Common myeloid progenitor, CD34-positive (primary cell): ENCODE measurements at regions not wholly inside any gene's neighbourhood (a gene's known extent, or its start where the extent isn't known, plus 50 kb on each side); places are given as distances from the start of the nearest gene placed in this dataset.

ENCODE experiments used
- CTCF ChIA-PET: fragments of 350-600 bp; sonication (Branson Sonifier 250); formaldehyde crosslinking; loops from one replicate; lab custom pipeline; 2021; ENCODE audit warnings: antibody characterized with exemption; lab: Charles Lee
- POLR2A ChIA-PET: fragments of 350-600 bp; sonication (Branson Sonifier 250); formaldehyde crosslinking; loops from one replicate; lab custom pipeline; 2021; ENCODE audit warnings: antibody characterized with exemption; lab: Charles Lee
- DNase-seq, 3 donors: peaks; one replicate each; pipeline versions ENCODE4 v3.0.0 to v3.0.0-alpha.2; 2013
- H3K27ac ChIP-seq, 2 experiments: 1 replicate in 1 of 2; 2 replicates in 1 of 2; pipeline ENCODE4 v1.7.0; 2013; ENCODE audit warnings: inconsistent platforms in 2 of 2, low read length in 2 of 2, mild to moderate bottlenecking in 2 of 2, low read depth in 1 of 2, moderate library complexity in 1 of 2; ENCODE audit not compliant: severe bottlenecking in 2 of 2, insufficient read depth in 1 of 2, poor library complexity in 1 of 2
- H3K27me3 ChIP-seq, 5 experiments: replicated peaks in 2 of 5; 1 replicate in 3 of 5; 2 replicates in 2 of 5; pipeline versions ENCODE4 v1.6.1 to v1.7.0; 2013; ENCODE audit warnings: low read length in 4 of 5, mild to moderate bottlenecking in 2 of 5, moderate library complexity in 2 of 5, inconsistent platforms in 1 of 5; ENCODE audit not compliant: insufficient read depth in 5 of 5, control insufficient read depth in 4 of 5
- H3K36me3 ChIP-seq, 4 experiments: 1 replicate in 2 of 4; 2 replicates in 2 of 4; pipeline versions ENCODE4 v1.6.1 to v1.7.0; 2013; ENCODE audit warnings: low read length in 3 of 4, control low read depth in 1 of 4, mild to moderate bottlenecking in 1 of 4; ENCODE audit not compliant: control insufficient read depth in 4 of 4, insufficient read depth in 4 of 4
- H3K4me1 ChIP-seq, 4 experiments: 1 replicate in 3 of 4; 2 replicates in 1 of 4; pipeline versions ENCODE4 v1.6.1 to v1.7.1; 2013; ENCODE audit warnings: low read length in 3 of 4, mild to moderate bottlenecking in 3 of 4, control low read depth in 1 of 4, inconsistent platforms in 1 of 4, moderate library complexity in 1 of 4; ENCODE audit not compliant: control insufficient read depth in 4 of 4, insufficient read depth in 4 of 4; ENCODE audit errors: control extremely low read depth in 1 of 4
- H3K4me3 ChIP-seq, 7 experiments: 1 replicate in 4 of 7; 2 replicates in 3 of 7; pipeline versions ENCODE4 v1.5.1 to v1.7.0; 2013; ENCODE audit warnings: mild to moderate bottlenecking in 7 of 7, low read length in 6 of 7, moderate library complexity in 6 of 7, inconsistent platforms in 2 of 7, low read depth in 2 of 7, control low read depth in 1 of 7; ENCODE audit not compliant: insufficient read depth in 4 of 7, control insufficient read depth in 1 of 7; ENCODE audit errors: extremely low read depth in 1 of 7
- H3K9me3 ChIP-seq, 5 experiments: 1 replicate in 4 of 5; 2 replicates in 1 of 5; pipeline versions ENCODE4 v1.6.1 to v1.7.1; 2013; ENCODE audit warnings: low read length in 4 of 5, mild to moderate bottlenecking in 2 of 5, inconsistent platforms in 1 of 5, low read depth in 1 of 5, moderate library complexity in 1 of 5; ENCODE audit not compliant: control insufficient read depth in 4 of 5, insufficient read depth in 2 of 5; ENCODE audit errors: control extremely low read depth in 1 of 5
- WGBS: methylation state at CpG from one replicate; pipeline ENCODE4 v1.1.5; 2013; ENCODE audit not compliant: insufficient coverage; 5-methylcytosine and 5-hydroxymethylcytosine counted together

- Histone ChIP-seq H3K27me3 (no peaks in the 10 kb centered on the region), H3K36me3 (no peaks in the 10 kb centered on the region), H3K4me3 (no peak overlapping the region), H3K4me1 (peaks cover 0 to 4% (median 0%) of the 10 kb centered on the region in 4 experiments), H3K27ac (no peak overlapping the region), H3K9me3 (peaks cover 0 to 2% (median 0%) of the 10 kb centered on the region in 5 experiments)
- DNase-seq: peak in 1 of 3 donors; percentile 19
- WGBS: 96% methylated on average over 3 of the region's 3 CpGs
- CTCF ChIA-PET: no interaction called here
- POLR2A ChIA-PET: no interaction called here
Measured at GRCh38 chr3:188036375-188037194, 117.4 kb upstream of the LPP start.

DNA sequence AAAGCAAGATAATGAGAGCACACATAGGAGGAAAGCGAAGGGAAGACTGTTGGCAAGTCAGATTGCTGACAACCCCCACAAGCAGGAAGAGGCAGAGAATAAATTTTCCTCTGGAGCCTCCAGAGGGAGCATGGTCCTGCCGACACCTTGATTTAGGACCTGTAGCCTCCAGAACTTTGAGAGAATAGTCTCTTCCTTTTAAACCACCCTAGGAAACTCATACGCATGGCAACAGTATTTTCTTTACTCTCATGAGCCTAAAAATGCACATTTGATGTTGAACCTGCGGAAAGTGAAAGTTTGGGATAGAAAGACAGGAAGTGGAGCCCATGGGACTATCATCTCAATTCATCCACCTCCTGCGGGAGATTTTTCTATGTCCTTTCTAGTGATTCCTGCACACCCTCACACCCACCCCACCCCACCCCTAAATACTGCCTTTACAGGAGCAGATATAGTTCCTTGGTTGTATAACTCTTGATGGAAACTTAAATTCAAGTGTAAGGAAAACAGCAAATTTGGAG, 116.7 kb upstream of the LPP start:
- CTCF ChIA-PET: no interaction called here

GRCh38 chr3:188037965-188038581, 115.9 kb upstream of the LPP start:
- ChIA-PET POLR2A (interaction anchor here (0.5 kb wide), 1 partner anchor 731 kb away, joined by 3 read pairs; no protein-coding TSS in a partner anchor), CTCF (no interaction called here)
- Histone ChIP-seq H3K9me3 (peaks cover 0 to 2% (median 0%) of the 10 kb centered on the region in 5 experiments), H3K4me1 (peaks cover 0 to 4% (median 0%) of the 10 kb centered on the region in 4 experiments), H3K36me3 (no peaks in the 10 kb centered on the region), H3K27me3 (no peaks in the 10 kb centered on the region), H3K27ac (no peak overlapping the region), H3K4me3 (no peak overlapping the region)
- 100% methylated on average over 1 of the region's 6 CpGs for WGBS
- DNase-seq: no peak

More for the DNA sequence above, 116.7 kb upstream of the LPP start:
- Histone ChIP-seq H3K4me3 (no peak overlapping the region), H3K27ac (no peak overlapping the region), H3K36me3 (no peaks in the 10 kb centered on the region), H3K9me3 (peaks cover 0 to 2% (median 0%) of the 10 kb centered on the region in 5 experiments), H3K4me1 (peaks cover 0 to 4% (median 0%) of the 10 kb centered on the region in 4 experiments), H3K27me3 (no peaks in the 10 kb centered on the region)
- no peak for DNase-seq
- WGBS: 48% methylated on average over 2 of the region's 5 CpGs
- POLR2A ChIA-PET: no interaction called here

DNA sequence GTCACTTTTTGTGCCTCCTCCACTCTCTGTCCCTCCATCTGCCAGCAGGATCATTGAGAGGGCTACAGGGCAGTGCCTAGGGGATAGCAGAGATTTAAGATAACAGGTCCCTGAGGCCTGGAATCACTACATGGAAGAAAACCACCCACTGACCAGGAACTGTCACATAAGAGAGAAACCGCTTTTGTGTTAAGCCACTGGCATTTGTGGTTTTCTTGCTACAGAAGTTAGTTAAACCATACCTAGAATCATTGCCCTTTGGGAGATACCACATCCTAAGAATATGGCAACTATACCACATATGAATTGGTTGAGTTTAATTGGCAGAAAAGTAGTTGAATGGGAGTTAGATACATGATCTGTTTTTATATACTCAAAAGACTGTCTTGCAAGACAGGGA, 112.8 kb upstream of the LPP start:
- ChIA-PET CTCF (no interaction called here), POLR2A (no interaction called here)
- no peak for DNase-seq
- Histone ChIP-seq H3K9me3 (no peaks in the 10 kb centered on the region), H3K27ac (no peak overlapping the region), H3K4me1 (peaks cover 0 to 4% (median 0%) of the 10 kb centered on the region in 4 experiments), H3K27me3 (no peaks in the 10 kb centered on the region), H3K4me3 (no peak overlapping the region), H3K36me3 (no peaks in the 10 kb centered on the region)
- WGBS: no CpG with 5 or more reads among the region's 1 CpG

DNA sequence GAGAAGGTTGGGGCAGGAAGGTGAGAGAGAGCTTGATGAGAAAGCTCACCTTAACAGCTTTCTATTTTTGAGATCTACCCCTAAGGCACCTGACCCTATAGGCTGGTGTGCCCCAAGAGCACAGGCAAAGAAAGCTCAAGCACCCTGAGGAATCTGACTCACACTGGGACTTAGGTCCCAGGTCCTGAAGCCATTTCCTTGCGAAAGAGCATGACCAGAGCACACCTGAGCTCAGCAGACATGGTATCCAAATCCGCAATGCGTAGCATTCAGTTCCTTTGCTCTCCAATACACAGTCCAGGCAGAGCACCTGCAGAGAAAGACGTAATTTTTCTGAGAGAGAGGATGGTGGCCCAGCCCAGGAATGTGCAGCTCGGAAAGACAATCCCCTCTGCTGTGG, 112.1 kb upstream of the LPP start:
- 98% methylated on average over 5 of the region's 5 CpGs for WGBS
- H3K4me3 ChIP-seq: no peak overlapping the region
- no peaks in the 10 kb centered on the region for H3K36me3 ChIP-seq
- no peaks in the 10 kb centered on the region for H3K27me3 ChIP-seq
- CTCF ChIA-PET: interaction anchor here (1.1 kb wide), 1 partner anchor 24 kb away, joined by 4 read pairs; no protein-coding TSS in a partner anchor
- DNase-seq: no peak
- POLR2A ChIA-PET: interaction anchor here (1.1 kb wide), 1 partner anchor 19 kb away, joined by 4 read pairs; no protein-coding TSS in a partner anchor
- H3K27ac ChIP-seq: no peak overlapping the region
- peaks cover 0 to 4% (median 0%) of the 10 kb centered on the region in 4 experiments for H3K4me1 ChIP-seq
- H3K9me3 ChIP-seq: no peaks in the 10 kb centered on the region

DNA sequence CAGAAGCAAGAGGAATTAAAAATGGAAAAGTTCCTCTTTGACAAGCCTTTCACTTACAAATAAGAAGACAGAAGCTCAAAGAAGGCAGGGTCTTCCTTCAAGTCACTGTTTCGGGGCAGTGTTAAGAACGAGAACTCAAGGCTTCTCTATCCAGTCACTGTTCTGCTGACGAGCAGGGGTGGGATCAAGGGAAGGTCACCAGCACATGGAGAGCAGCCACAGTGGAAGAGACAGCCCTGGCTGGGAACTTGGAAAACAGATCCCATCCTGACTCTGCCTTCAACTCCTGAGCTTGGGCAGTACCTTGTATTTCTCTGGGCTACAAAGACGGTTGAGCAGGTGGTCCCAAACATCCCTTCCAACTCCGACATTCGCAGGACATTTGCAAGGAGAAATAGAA, 111.5 kb upstream of the LPP start:
- ChIA-PET CTCF (interaction anchor here (1.1 kb wide), 1 partner anchor 24 kb away, joined by 4 read pairs; no protein-coding TSS in a partner anchor), POLR2A (interaction anchor here (1.1 kb wide), 1 partner anchor 19 kb away, joined by 4 read pairs; no protein-coding TSS in a partner anchor)
- no peak for DNase-seq
- no peaks in the 10 kb centered on the region for H3K9me3 ChIP-seq
- WGBS: 100% methylated on average over 4 of the region's 6 CpGs
- no peaks in the 10 kb centered on the region for H3K36me3 ChIP-seq
- H3K4me3 ChIP-seq: no peak overlapping the region
- H3K27me3 ChIP-seq: no peaks in the 10 kb centered on the region
- H3K27ac ChIP-seq: no peak overlapping the region
- peaks cover 0 to 4% (median 0%) of the 10 kb centered on the region in 4 experiments for H3K4me1 ChIP-seq
